WI38 (cell line): ENCODE measurements at regions not wholly inside any gene's neighbourhood (a gene's known extent, or its start where the extent isn't known, plus 50 kb on each side); places are given as distances from the start of the nearest gene placed in this dataset.
"Not testable (repeated sequence)": the region's sequence is repeated elsewhere in the genome, so short reads cannot be mapped to it uniquely, and the experiment has no call there.

Experiments
- H3K4me3 ChIP-seq: 2 replicates; pipeline ENCODE4 v1.5.1; 2011; ENCODE audit warnings: low read depth, mild to moderate bottlenecking, control low read depth, low read length
- TF ChIP-seq, protein P1 (sequence below): IDR thresholded peaks from 2 replicates; pipeline ENCODE4 v1.5.1; 2012; ENCODE audit warnings: low read depth, mild to moderate bottlenecking, control low read depth, low read length

DNA sequence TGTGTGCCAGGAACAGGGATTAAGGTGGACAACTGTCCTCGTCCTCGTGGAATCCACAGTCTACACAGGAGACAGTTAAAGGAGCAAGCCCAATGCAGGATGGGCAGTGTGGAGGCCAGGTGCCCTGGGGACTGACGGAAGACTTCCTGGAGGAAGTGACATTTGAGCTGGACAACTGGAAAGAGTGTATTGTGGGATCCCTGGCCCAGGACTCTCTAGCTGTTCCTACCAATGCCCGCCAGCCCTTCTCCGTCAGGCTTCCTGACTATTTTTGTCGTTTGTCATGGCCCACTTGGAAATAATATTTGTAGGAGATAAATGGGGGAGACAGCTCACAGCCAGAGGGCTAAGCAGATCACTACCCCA is 235.3 kb downstream of the TOMM20 start:
- TF ChIP-seq, protein P1, sequence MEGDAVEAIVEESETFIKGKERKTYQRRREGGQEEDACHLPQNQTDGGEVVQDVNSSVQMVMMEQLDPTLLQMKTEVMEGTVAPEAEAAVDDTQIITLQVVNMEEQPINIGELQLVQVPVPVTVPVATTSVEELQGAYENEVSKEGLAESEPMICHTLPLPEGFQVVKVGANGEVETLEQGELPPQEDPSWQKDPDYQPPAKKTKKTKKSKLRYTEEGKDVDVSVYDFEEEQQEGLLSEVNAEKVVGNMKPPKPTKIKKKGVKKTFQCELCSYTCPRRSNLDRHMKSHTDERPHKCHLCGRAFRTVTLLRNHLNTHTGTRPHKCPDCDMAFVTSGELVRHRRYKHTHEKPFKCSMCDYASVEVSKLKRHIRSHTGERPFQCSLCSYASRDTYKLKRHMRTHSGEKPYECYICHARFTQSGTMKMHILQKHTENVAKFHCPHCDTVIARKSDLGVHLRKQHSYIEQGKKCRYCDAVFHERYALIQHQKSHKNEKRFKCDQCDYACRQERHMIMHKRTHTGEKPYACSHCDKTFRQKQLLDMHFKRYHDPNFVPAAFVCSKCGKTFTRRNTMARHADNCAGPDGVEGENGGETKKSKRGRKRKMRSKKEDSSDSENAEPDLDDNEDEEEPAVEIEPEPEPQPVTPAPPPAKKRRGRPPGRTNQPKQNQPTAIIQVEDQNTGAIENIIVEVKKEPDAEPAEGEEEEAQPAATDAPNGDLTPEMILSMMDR = no peak
- no peak overlapping the region for H3K4me3 ChIP-seq

DNA sequence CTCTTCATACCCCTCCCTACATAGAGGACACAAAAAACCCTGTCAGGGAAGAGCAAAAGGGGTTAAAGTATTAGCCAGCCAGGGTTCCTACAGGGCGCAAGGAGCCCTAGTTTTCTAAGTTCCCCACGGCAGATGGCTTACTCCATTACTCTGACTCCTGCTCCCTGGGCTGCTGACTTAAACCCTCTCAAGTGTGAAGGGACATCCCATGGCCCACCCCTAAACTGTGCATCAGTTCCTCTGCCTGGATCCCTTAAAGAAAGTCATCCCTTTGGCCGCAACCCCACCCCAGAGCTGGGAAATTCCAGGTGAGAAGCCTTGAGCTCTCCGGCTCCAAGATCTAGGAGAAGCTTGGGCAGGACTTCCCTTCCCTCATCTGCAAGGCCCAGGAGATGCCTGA is 236.0 kb downstream of the TOMM20 start:
- H3K4me3 ChIP-seq = no peak overlapping the region
- TF ChIP-seq, protein P1 = no peak

DNA sequence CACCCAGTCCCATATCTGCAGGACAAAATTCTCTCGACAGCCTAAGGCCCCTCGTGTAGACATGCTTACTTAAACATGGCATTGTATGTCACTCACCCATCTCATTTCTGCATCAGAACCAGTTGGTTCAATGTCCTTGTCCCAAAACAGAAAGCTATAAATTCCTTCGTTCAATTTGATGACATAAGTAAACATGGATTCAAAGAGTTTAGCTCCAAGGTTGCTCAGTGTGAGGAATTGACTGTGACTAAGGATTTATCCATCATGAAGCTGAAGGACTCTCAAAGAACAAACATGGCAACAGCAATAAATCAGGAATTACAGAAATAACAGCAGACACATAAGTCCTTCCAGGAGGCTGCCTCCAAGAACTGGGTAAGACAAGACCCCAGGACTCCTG is 237.2 kb downstream of the TOMM20 start:
- no peak overlapping the region for H3K4me3 ChIP-seq
- TF ChIP-seq, protein P1 = no peak

GRCh38 chr1:234889643-234890042 is 239.0 kb downstream of the TOMM20 start:
- TF ChIP-seq, protein P1 = no peak
- H3K4me3 ChIP-seq = no peak overlapping the region

- not testable (repeated sequence) for H3K4me3 ChIP-seq
Measured at GRCh38 chr1:234888247-234888646, 240.4 kb downstream of the TOMM20 start.

DNA sequence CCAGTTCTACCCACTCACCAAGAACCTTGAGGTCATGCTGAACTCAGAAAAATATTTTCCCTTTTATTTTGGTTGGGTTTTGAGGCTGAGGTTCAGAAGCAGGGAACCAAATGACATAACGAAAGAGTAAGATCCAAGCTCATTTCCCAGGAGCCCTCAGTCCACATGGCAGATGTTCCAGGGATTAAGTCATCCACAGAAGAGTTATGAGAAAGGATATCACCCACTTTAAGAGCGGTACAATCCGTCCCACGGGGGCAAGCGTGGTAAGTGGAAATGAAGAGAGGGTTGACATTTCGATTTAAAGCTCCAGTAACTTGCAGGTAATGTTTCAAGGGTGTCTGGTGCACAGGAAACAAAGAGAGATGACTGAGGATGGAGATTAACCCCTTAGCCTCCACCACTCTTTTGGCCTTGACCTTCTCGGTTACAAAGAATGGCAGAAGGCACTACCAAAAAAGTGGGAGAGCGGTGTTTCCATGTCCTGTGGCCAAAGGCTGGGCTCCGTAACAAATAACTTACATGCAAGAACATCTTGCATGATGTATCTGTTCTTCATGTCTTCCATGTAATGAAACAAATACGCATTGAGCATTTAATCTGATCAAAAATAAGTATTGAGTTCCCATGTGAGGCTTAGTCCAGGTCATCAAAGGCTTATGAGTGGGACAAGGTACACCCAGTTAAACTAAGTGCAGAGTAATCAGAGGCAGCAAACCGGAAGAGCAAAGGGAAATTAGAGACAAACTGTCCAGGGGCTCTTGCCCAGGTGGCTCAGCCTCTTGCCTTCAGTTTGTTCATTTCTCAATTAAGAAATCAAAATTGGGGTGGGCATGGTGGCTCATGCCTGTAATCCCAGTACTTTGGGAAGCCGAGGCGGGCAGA is 241.4 kb downstream of the TOMM20 start:
- H3K4me3 ChIP-seq = no peak overlapping the region
- TF ChIP-seq, protein P1 = no peak

DNA sequence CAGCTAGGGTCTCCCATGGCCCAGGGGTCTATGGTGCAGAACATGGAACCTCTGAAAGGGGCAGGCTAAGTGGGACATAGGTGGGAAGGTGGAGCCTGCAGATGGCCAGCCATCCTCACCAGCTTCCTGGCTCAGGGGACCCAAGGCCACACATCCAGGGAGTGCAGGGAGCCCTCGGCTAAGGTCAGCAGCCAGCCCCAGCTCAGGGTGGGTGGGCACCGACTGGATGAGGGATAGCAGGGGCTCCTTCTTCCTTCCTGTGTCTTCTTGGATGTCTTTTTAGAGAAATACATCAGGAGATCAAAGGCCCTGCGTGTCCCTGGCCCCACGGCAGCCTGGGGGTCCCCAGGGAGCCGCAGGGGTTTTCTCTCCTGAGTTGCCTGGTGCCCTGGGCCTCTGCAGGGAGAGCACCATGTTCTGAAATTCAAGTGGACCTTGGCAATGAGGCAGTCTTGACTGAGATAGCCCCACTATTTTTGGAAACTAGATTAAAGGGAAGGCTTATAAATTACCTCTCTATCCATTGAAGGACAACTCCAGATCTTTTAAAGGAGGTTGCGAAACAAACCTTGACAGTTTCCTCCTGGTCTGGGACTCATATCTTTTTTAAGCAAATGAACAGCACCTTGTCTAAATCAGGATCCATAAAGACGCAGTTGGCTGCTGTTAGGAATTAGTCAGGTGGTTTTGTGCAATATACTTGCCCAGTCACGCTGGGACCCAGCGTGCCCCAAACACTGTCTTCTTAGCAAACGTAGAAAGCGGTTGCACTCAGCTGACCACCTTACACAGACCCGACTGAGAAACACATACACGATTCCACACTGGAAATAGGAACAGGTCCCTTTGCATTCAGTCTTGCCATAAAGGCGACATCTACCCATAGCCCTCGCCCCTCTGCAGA is 242.3 kb downstream of the TOMM20 start:
- H3K4me3 ChIP-seq = no peak overlapping the region
- TF ChIP-seq, protein P1 = no peak
